ENCODE measurements at regions not wholly inside any gene's neighbourhood (a gene's known extent, or its start where the extent isn't known, plus 50 kb on each side); places are given as distances from the start of the nearest gene placed in this dataset.

DNA sequence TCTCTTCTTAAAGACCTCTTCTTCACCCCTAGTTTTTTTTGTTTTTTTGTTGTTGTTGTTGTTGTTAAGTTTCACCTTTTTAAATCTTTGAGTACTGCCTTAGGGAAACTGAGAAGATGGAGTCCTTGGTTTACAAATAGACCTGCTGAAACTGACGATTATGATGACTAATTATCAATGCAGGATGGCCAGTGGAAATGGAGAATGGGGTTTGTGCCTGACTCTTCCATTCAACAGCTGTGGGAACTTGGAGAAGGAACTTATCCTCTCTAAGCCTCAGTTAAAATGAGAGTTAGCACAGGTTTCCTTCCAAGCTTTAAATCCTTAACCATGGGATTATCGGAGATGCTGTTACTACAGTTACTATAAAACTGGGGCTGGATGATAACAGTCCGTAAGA, 66.7 kb upstream of the PNMA1 start:
- DNase-seq, result no peak

DNA sequence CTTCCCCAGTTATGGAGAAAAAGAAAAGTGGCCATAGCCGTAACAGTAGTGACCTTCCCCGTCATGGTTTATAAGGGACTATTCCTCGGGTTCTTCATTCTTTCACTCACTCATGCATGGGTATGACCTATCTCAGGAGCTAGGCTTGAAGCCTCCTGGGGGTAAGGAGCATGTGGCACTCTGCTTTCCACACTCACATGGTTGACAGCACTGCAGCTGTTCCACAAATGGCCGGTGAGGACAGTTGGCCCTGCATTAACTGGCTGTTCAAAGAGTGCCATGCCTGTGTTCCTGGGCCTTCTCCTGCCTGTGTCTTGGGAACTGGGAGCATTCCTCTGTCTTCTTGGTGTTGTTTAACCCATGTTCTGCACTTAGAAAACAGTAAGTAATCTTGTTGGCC, 66.2 kb upstream of the PNMA1 start:
- no peak for DNase-seq

DNA sequence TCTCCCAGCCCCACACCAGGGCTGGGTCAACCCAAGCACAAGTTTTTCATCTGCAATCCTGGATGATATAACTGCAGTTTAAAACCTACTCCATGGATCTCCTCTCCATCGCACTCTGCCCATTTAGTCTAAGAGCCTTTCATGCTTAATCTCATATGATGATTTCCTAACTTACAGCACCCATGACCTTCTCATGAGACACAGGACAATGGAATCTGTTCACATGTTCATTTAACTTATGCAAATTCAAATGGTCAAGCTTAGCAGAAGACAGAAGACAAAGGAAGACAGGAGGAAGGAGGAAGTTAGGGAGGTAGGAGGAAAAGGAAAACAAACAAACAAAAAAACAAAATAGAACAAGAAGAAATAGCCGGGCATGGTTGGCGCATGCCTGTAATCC, 64.6 kb upstream of the PNMA1 start:
- no peak for DNase-seq

- DNase-seq, result peak; percentile 66
These were observed 63.2 kb upstream of the PNMA1 start for GRCh38 chr14:73777420-73777819.

GRCh38 chr14:73776194-73776537, 62.0 kb upstream of the PNMA1 start:
- no peak for DNase-seq

GRCh38 chr14:73775339-73776193, 61.4 kb upstream of the PNMA1 start:
- DNase-seq, result no peak

- no peak for DNase-seq
These were observed 60.5 kb upstream of the PNMA1 start for GRCh38 chr14:73774671-73775070.

DNA sequence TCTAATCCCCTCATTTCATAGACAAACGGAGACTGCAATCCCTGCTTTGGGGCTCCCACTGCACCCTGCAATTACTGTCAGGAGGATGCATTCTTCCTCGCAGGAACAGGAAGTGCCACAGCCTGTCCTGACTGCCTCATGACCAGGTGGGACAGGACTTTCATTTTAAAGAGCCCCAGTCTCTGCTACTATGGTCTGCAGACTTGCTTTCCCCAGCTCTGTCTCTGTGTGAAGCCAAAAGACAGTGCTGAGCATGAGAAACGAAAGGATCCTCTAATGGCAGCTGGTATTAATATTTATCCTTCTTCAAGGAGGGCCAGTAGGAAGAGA, 60.0 kb upstream of the PNMA1 start:
- no peak for DNase-seq

DNA sequence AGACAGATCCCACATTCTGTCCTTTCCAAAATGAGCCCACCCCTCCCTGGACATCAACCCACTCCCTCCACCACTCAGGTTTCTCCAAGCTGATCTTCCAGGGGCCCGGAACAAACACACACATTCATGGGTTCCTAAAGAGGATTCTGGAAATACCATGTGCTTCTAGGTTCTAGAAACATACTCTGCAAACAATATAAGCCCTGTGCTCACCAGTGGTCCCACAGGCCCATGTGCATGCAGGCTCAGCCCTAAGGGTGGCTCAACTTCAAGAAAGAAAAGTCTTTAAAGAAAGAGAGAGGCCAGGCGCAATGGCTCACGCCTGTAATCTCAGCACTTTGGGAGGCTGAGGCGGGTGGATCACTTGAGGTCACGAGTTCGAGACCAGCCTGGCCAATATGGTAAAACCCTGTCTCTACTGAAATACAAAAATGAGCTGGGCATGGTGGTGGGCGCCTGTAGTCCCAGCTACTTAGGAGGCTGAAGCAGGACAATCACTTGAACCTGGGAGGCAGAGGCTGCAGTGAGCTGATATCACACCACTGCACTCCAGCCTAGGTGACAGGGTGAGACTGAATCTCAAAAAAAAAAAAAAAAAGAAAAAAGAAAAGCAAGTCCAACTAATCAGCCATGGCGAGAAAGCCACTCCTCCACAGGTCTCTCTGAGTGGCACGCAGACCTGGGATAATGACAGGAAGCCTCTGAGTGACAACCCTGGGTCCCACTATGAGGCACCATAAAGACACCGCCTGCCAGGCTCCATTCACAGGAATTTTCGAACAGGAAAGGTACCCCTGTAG, 59.5 kb upstream of the PNMA1 start:
- no peak for DNase-seq

- DNase-seq, result peak; percentile 88
These were observed 57.9 kb upstream of the PNMA1 start for GRCh38 chr14:73771848-73772638.

DNA sequence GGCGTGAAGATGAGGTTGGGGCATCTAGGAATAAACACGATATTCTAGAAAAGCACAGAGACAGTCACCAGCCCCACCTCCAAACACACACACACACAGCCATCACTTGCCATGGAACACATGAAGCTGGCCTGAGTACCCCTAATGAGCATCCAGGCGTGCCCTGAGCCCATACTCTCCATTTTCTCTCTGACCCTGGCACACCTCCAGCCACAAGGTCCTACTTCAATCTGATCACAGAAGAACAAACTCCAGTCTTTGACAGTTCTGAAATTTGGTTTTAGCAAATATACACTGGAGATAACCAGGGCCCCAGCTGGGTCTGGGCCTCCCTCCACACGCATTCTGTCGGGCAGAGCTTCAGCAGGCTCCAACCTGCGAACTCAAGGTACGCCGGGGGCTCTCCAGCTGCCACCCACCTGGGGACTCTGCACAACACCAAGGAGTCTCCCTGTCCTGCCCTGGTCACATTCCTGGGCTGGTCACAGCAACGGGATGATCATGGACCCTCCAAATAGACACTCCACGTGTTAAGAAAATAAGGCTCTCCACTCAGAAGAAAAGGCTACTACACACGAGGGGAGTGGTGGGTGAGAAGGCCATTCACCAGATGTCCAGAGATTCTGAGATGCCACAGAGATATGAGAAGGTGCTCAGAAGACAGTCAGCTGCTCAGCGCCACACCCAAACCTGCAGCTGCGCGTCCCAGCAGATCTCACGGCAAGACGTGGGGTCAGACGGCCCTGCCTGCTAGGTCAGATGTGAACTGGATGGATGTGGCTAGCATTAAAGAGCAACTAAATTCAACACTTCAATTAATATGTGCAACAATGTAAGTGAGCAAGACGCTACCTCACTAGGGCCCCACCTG, 57.0 kb upstream of the PNMA1 start:
- peak; percentile 47 for DNase-seq

DNA sequence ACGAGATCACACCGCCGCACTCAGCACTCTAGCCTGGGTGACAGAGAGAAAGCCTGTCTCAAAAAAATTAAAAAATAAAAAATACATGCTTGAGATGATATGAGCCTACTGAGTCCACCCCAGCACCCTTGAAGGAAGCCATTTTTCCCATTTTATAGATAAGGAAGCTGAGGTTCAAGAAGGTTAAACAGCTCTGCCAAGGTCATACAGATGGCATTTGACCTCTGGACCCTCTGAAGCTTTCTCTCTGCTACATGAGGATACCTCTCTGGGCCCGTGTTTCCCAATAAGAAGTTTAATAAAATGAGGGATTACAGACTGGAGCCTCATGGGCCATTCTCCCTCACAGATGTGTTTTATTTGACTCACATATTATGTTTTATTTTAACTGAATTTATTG, 53.9 kb upstream of the PNMA1 start:
- DNase-seq, result no peak

DNA sequence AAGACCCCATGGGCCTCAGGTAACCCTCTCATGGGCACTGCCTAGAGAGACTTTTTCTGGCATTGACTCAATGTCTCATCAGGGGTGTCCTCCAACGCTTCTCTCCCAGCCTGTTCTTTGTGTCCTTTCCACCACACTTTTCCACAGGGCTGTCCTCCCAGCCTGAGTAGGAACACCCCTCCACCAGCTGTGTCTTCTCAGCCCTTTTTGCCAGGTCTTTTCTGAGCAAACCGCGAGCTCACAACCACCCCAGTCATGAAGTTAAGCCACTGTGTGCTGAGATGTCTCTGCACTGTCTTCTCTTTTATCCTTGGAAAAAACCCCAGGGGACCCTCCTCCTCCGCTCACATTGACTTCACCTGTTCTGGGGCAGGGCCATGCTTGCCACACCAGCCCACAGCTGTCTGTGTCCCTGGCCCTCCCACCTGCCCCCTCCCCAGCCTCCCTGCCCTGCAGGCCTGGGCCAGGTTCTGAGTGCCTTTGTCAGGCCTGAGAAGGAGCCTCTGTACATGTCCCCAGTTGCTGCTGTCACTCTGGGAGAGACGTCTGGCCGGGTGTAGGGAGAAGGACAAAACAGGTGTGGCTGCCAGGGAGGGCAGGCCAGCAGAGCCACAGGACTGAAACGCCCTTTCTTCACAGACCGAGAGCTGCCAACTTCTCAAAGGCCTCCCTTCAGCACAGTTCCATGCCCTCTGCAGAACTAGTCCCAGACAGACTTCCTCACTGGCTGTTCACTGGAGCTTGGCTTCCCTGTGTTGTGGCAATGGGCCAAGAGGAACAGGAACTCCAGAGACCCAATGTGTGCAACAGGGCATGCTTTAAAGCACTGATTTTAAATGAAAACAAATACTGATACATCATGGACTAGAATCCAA, 50.5 kb upstream of the PNMA1 start:
- no peak for DNase-seq

Measured in activated effector memory CD4-positive, alpha-beta T cell treated with anti-CD3 and anti-CD28 coated beads, Interleukin-2, amount 50 U/mL, for 16 hours (primary cell).